Panc1 (cell line): ENCODE measurements at regions not wholly inside any gene's neighbourhood (a gene's known extent, or its start where the extent isn't known, plus 50 kb on each side); places are given as distances from the start of the nearest gene placed in this dataset.

Experiments used
- ATAC-seq: fragments of 200-7000 bp; cut with Tn5 transposase; 2 replicates; pipeline ENCODE4 v1.9.1; 2020; ENCODE audit warnings: mild to moderate bottlenecking, moderate library complexity
- BruUV-seq: library from RNA; stranded (reverse); fragments of 400-500 nt; replicated peaks from 2 replicates; lab custom pipeline; 2021; lab: Mats Ljungman, UMichigan
- CTCF ChIA-PET: fragments of 300-600 bp; sonication (Branson Sonifier 250); formaldehyde crosslinking; loops from one replicate; lab custom pipeline; 2022; ENCODE audit warnings: antibody characterized with exemption; lab: Charles Lee
- POLR2A ChIA-PET: fragments of 300-600 bp; sonication (Branson Sonifier 250); formaldehyde crosslinking; loops from one replicate; lab custom pipeline; 2022; ENCODE audit warnings: antibody characterized with exemption; lab: Charles Lee
- DNase-seq: peaks from one replicate; pipeline ENCODE4 v3.0.0-alpha.2; 2010; ENCODE audit warnings: low read depth, low spot score
- H3K27ac ChIP-seq: 2 replicates; pipeline ENCODE4 v1.5.1; 2011; ENCODE audit warnings: mild to moderate bottlenecking, low read length, inconsistent platforms
- H3K27me3 ChIP-seq: fragments of 200-500 bp; sonication (Bioruptor generic); 2 replicates; pipeline ENCODE4 v1.6.0; 2014; ENCODE audit warnings: low read length, inconsistent platforms; ENCODE audit not compliant: control insufficient read depth, insufficient read depth
- H3K36me3 ChIP-seq: fragments of 200-500 bp; sonication (Bioruptor generic); 2 replicates; pipeline ENCODE4 v1.5.1; 2014; ENCODE audit warnings: inconsistent platforms, mild to moderate bottlenecking, low read length, moderate library complexity; ENCODE audit not compliant: control insufficient read depth, insufficient read depth
- H3K4me1 ChIP-seq: 2 replicates; pipeline ENCODE4 v1.5.1; 2011; ENCODE audit warnings: inconsistent platforms, mild to moderate bottlenecking, low read length, moderate library complexity; ENCODE audit not compliant: control insufficient read depth, insufficient read depth
- H3K4me3 ChIP-seq, 2 experiments: 2 replicates each; pipeline ENCODE4 v1.5.1; 2011 to 2012; ENCODE audit warnings: low read depth in 2 of 2, low read length in 2 of 2, mild to moderate bottlenecking in 2 of 2, inconsistent platforms in 1 of 2, moderate library complexity in 1 of 2
- H3K9me3 ChIP-seq: fragments of 200-500 bp; sonication (Bioruptor generic); 2 replicates; pipeline ENCODE4 v1.5.1; 2014; ENCODE audit warnings: low read depth, mild to moderate bottlenecking, inconsistent platforms, low read length, moderate library complexity; ENCODE audit not compliant: control insufficient read depth, insufficient read depth
- CTCF ChIP-seq: fragments of 450-650 bp; IDR thresholded peaks from 2 replicates; pipeline ENCODE4 v1.5.1; 2017; ENCODE audit warnings: mild to moderate bottlenecking
- POLR2AphosphoS5 ChIP-seq: IDR thresholded peaks from 2 replicates; pipeline ENCODE4 v1.6.1; 2012; ENCODE audit warnings: mild to moderate bottlenecking, low read depth, low read length, moderate library complexity
- SIN3A ChIP-seq: IDR thresholded peaks from 2 replicates; pipeline ENCODE4 v1.6.1; 2012; ENCODE audit warnings: low read depth, mild to moderate bottlenecking, low read length, moderate library complexity, borderline replicate concordance; ENCODE audit not compliant: insufficient read depth
- TCF7L2 ChIP-seq: IDR thresholded peaks from 2 replicates; pipeline ENCODE4 v1.6.1; 2011; ENCODE audit warnings: mild to moderate bottlenecking, low read depth, low read length, inconsistent platforms
- in situ Hi-C: cut with HindIII; loops from 2 replicates; pipeline ENCODE4 v1.10.0; 2016; ENCODE audit warnings: low sequenced_read_pairs, low pct_unique_long_range_greater_than_20kb
- intact Hi-C: fragments of 100-400 bp; cut with micrococcal nuclease; formaldehyde crosslinking; loops from one replicate; pipeline ENCODE4 v1.10.0; 2022; ENCODE audit not compliant: unreplicated experiment
- TF ChIP-seq, protein P1 (sequence below), 2 experiments: IDR thresholded peaks; 2 replicates each; pipeline ENCODE4 v1.6.1; 2011 to 2012; ENCODE audit warnings: low read depth in 2 of 2, control low read depth in 1 of 2, low read length in 1 of 2, mild to moderate bottlenecking in 1 of 2, moderate library complexity in 1 of 2; ENCODE audit not compliant: insufficient read depth in 1 of 2

DNA sequence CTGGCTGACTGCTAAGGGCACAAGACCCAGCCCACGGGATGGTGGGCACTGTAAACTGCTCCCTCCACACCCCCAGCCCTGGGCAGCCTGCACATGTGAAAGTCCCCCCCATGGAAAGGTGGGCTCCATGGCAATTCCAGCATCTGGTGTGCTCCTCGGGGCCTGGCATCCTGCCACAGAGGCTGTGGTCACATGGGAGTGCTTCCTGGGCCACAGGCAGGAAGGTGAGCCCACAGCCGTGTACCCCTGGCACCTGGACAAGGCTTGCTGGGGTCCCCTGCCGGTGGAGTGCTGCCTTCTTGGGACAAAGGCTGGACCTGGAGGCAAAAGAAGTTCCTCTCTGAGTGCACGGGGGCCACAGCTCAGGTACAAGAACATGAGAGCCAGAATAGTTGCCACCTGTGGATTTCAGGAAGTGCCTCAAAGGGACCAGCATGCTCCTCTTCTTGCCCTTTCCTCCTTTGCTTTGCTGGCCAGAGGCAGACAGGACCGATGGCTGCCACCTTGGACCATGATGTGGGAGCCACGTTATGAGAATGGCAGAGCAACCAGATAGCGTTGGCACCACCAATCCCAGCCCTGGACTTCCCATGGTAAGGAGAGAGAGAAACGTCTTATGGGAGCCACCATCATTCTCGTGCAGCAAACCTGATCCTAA, 120.2 kb upstream of the MLN start:
- ChIA-PET POLR2A (no interaction called here), CTCF (no interaction called here)
- Histone ChIP-seq H3K27ac (no peak overlapping the region), H3K4me1 (no peaks in the 10 kb centered on the region), H3K27me3 (no peaks in the 10 kb centered on the region), H3K36me3 (no peaks in the 10 kb centered on the region), H3K4me3 (no peak overlapping the region), H3K9me3 (no peaks in the 10 kb centered on the region)
- no peak for DNase-seq
- no peak for ATAC-seq
- intact Hi-C loops, result no loop called here
- BruUV-seq, result no TSS peak
- TF ChIP-seq CTCF (no peak), SIN3A (no peak), TCF7L2 (no peak), POLR2AphosphoS5 (no peak)
- TF ChIP-seq, protein P1, sequence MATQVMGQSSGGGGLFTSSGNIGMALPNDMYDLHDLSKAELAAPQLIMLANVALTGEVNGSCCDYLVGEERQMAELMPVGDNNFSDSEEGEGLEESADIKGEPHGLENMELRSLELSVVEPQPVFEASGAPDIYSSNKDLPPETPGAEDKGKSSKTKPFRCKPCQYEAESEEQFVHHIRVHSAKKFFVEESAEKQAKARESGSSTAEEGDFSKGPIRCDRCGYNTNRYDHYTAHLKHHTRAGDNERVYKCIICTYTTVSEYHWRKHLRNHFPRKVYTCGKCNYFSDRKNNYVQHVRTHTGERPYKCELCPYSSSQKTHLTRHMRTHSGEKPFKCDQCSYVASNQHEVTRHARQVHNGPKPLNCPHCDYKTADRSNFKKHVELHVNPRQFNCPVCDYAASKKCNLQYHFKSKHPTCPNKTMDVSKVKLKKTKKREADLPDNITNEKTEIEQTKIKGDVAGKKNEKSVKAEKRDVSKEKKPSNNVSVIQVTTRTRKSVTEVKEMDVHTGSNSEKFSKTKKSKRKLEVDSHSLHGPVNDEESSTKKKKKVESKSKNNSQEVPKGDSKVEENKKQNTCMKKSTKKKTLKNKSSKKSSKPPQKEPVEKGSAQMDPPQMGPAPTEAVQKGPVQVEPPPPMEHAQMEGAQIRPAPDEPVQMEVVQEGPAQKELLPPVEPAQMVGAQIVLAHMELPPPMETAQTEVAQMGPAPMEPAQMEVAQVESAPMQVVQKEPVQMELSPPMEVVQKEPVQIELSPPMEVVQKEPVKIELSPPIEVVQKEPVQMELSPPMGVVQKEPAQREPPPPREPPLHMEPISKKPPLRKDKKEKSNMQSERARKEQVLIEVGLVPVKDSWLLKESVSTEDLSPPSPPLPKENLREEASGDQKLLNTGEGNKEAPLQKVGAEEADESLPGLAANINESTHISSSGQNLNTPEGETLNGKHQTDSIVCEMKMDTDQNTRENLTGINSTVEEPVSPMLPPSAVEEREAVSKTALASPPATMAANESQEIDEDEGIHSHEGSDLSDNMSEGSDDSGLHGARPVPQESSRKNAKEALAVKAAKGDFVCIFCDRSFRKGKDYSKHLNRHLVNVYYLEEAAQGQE (IDR thresholded peaks at IDR 0.05; ENCODE audit: insufficient read depth in 1 of 2, low read depth in 2 of 2, low read length in 1 of 2), result no peak
- in situ Hi-C loops, result no loop called here

DNA sequence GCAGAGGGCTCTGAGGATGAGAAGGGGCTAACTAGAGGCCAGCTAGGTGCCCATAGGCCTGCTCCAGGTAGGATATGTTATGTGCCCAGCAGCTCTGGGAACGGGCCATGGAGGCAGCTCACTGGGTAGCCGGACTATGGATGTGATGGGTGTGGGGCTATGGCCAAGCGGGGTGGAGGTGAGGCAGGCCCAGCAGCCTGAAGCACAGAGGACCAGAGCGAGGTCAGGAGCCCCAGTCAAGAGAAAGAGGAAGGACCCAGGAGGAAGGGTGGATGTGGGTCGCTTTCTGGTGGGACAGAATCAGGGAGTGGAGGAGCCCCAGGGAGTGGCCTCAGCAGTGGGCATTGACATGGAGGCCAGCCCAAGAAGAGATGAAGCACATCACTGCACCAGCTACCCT, 117.9 kb upstream of the MLN start:
- ATAC-seq, result no peak
- ChIA-PET CTCF (no interaction called here), POLR2A (no interaction called here)
- no peak for DNase-seq
- intact Hi-C loops, result no loop called here
- Histone ChIP-seq H3K4me3 (no peak overlapping the region), H3K27me3 (no peaks in the 10 kb centered on the region), H3K36me3 (no peaks in the 10 kb centered on the region), H3K27ac (no peak overlapping the region), H3K4me1 (no peaks in the 10 kb centered on the region), H3K9me3 (no peaks in the 10 kb centered on the region)
- in situ Hi-C loops, result no loop called here
- TF ChIP-seq CTCF (no peak), POLR2AphosphoS5 (no peak), TCF7L2 (no peak), SIN3A (no peak)
- TF ChIP-seq, protein P1 (IDR thresholded peaks at IDR 0.05; ENCODE audit: insufficient read depth in 1 of 2, low read depth in 2 of 2, low read length in 1 of 2), result no peak
- BruUV-seq, result no TSS peak
